Renal pelvis (tissue), 1 donor: ENCODE measurements at regions not wholly inside any gene's neighbourhood (a gene's known extent, or its start where the extent isn't known, plus 50 kb on each side); places are given as distances from the start of the nearest gene placed in this dataset.
A peak's percentile ranks its signal among the peaks of the same experiment; 100 is the strongest.

Experiments used
- DNase-seq: peaks from one replicate; pipeline ENCODE4 v3.0.0-alpha.2; 2013

GRCh38 chr10:3723766-3724165 is 61.2 kb downstream of the KLF6 start:
- DNase-seq, result no peak

DNA sequence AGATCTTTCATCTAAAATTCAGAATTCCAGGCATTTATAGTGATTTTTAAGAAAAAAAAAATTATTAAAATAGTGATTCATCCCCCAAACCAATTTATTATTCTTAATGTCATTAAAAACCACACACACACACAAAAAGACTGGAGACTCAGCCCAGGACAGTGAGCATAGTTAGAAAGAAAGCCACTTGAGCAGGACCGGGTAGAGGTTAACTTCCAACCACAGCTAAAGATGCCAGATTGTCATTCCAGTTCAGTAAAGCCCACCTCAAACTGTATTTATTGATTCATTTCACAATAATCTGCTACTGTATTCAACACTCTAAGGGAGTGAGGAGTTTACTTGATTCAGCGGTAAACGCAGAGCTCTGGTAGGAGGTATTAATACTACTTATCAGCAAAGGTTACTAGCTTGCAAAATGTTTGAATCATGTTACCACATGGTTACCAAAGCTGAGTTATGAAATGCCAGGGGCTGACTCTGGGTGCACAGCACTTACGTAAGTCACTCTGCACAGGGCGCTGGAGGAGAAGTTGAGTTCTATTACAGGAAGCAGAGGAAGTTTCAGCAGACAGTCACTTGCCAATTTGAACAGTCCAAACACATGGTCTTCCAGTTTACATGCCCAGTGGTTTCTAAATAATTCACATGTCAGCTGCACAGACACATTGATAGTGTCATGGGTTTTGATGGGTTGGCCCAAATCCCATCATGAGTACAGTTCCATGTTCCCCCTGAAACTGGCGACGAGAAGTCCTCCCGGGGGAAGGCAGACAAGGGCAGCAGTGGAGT is 64.6 kb downstream of the KLF6 start:
- no peak for DNase-seq

DNA sequence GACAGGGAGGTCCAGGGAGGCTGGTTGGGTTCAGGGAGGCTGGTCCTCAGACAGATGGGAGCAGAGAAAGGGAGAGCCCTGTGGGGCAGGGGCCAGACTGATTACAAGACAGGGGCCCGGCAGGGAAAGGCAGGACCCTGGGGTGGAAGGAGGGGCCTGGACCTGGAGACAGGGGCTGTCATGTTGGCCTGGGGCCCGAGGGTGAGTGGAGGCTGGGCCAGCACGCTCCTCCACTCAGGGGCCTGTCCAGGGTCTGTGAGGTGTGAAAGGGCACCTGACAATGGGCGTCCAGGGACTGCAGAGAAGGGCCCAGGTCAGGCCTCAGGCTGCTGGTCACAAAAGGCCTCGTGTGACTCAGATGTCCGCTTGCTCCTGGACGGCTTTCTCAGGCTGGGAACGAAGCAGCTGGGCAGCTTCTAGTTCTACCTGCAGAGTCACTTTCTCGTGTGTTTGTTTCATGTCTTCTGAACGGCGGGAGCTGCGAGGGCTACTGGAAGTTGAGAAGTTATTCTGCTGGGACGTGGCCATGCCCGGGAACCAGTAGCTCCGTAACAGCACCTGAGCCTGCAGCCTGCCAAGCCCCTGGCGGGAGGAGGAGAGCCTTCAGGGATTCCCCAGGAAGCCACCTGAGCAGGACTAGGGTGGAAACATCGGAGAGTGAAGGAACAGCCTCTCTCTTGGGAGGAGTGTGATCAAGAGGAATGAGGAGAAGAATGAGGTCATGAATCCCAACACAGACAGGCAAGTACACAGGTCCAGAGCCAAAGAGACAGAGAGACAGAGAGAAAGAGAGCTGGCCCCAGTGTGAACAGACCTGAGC is 65.8 kb downstream of the KLF6 start:
- no peak for DNase-seq

DNA sequence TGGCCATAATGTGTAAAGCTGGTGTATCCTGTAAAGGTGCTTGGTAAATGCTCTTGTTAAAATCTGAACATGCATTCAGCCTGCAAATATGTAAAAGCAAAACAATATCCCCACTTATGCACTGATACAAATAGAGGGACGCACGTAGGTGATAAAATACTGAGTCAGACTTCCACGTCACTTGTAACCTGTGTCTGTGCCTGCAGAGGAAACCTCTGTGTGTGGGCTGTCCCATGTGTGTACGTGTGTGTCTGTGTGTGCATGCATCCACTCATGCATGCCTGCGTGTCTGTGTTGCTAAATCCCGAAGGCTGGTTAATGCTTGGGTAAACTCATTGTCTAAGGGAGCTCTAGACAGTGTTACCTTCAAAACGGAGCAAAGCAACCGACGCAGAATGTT is 68.9 kb downstream of the KLF6 start:
- no peak for DNase-seq

DNA sequence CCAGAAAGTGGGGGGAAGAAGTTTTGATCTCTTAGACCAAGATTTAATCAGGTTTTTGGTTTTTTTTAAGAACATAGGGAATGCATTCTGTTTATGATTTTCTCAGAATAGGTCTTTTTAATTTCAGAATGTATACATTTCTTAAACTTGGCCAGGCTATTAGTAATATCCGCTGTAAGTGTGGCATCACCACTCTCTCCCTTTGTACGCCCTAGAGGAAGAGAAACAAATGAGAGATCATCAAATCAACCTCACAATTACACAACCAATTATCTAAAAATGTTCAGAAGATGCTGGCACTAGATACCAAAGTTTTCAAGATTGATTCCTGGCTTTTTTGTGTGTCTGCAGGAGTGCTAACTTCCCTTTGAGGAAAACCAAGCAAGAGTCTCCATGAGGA is 70.0 kb downstream of the KLF6 start:
- no peak for DNase-seq

GRCh38 chr10:3714531-3714930 is 70.5 kb downstream of the KLF6 start:
- DNase-seq, result no peak

DNA sequence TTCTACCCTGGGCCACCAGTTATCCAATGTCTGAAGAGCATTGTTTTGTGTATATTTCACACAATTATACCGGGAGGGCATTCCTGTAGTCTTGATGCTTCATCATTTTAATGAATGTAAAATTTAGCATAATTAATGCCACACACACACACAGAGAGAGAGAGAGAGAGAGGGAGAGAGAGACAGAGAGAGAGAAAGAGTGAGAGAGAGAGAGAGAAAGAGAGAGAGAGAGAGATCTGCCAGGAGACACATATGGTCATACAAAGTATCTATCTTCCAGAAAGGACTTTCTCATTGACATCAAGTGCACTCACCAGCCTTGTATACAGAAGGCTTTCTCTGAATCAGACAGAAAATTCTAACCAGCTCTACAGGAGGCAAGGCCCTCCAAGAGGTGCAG is 72.3 kb downstream of the KLF6 start:
- DNase-seq, result no peak

DNA sequence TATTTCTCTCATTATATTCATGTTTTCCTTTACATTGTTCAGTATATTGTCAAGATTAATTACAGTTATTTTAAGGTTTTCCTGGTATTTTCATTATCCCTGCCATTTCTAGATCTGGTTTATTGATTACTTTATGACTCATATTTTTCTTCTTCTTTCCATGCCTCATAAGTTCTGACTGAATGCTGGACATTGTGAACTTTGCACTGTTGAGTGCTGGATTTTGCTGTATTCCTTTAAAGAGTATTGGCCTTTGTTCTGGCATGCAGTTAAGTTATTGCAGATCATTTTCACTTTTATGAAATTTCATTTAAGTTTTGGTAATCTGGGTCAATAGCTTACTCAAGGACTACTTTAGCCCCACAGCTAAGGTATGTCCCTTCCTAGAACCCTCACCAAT is 73.1 kb downstream of the KLF6 start:
- DNase-seq, result no peak

- no peak for DNase-seq
Measured at GRCh38 chr10:3710764-3711163, 74.2 kb downstream of the KLF6 start.

DNA sequence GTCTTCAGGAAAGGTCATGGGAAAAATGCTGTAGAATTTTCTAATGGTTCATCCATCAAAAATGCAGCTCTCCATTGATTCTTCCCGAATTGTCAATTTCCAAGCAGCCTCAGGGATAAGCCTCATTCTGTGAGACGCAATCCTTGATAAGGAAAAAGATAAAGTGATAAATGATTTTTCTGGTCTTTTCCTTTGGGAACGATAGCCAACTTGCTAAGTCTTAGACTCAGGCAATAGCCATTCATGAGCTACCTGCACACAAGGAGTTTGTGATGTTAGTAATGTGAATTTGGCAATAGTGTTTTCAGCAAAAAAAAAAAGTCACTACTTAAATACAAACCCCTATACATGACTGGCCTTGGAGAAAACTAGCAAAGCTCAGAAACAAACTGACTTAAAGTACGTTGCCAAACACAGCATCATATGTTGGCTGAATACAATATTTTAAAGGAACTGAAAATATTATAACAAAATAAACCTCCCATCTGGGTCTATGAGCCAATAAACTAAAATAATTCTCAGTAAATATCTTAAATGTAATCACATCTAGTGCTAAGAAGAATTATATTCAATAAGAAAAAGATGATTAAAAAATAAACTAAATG is 75.5 kb downstream of the KLF6 start:
- no peak for DNase-seq

GRCh38 chr10:3708852-3709251 is 76.2 kb downstream of the KLF6 start:
- no peak for DNase-seq

DNA sequence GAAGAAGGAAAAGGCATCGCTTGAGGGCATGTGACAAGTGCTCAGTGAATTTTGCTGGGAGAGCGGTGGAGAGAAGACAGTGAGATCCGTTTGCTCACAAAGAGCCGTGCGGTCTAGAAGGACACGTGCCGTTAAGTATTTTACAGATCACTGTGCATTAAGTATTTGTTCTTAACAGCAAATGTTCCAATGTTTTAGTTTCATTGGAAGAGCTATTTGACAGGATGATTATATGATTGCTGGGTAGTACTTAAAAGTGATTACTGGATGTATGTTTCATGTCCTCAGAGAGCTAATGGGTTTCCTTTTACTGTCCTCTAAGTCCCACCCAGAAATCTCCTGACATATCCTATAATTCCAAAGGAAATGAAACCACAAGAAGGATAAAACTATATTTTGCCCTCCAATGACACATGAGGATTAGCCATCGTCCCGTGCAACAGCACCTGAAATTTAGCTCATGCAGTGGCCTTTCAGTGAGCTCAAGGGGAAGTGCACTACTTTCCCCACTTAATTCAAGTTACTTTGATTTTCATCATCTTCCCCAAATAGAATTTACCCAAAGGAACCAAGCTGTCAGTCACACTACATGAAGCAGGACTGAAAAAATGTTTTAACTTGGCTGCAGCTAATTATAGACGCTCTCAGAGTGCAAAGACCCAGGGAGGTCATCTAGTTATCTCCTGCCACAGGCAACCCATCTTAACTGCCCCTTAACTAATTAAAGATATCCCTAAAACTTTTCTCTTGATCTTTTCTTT is 80.3 kb downstream of the KLF6 start:
- no peak for DNase-seq

- DNase-seq, result peak; percentile 7
Measured at GRCh38 chr10:3702569-3702968, 82.4 kb downstream of the KLF6 start.

GRCh38 chr10:3702056-3702546 is 82.9 kb downstream of the KLF6 start:
- DNase-seq, result no peak

DNA sequence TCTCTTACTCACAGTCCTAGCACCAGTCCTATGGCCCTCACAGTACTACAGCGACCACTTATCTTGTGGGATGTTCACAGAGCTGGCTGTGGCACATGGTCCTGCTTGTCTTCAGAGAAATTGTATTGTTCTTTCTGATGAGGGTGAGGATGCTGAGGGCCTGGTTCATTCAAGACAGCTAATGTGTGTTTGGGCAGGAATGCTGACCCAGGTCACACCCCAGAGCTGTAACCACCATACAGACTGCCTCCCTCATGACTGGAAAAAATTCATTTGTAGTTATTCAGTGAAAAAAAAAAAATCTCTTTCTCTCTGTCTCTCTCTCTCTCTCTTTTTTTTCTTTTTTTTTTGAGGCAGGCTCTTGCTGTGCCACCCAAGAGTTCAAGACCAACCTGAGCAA is 83.5 kb downstream of the KLF6 start:
- DNase-seq, result no peak

- no peak for DNase-seq
Measured at GRCh38 chr10:3700531-3701076, 84.4 kb downstream of the KLF6 start.

DNA sequence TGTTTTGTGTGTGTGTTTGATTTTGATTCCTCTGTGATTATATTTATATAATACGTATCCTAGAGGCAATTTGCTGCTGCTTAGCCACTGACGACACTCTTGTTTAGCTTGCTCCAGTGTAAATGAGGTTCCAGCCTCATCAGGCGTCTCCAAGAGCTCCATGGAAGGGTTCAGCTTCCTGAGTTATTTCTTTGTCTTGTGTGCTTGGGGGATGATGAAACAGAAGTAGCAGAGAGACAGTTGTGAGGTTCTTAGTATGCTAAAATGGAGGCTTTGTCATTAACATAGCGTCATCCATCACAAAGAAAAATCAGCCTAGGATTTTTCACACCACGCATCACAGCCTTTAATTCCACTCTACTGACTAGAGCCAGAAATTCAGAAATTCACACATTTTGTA is 85.1 kb downstream of the KLF6 start:
- DNase-seq, result no peak

DNA sequence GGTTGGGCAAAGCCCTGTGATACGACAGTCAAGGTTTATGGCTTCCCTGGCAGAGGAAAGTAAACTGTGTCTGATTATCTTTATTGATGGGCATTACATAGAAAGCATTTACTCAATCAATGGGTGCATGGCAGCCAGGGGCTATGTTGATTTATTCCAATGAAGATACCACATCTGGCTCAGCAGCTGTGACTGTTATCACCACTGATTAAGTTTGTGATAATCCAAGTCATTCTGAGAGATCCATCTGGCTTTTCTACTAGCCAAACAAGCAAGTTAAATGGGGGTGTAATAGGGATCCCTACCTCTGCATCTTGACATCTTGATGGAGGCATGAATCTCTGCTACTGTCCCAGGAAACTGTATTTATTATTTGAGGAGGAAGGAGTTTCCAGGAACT is 86.7 kb downstream of the KLF6 start:
- no peak for DNase-seq

DNA sequence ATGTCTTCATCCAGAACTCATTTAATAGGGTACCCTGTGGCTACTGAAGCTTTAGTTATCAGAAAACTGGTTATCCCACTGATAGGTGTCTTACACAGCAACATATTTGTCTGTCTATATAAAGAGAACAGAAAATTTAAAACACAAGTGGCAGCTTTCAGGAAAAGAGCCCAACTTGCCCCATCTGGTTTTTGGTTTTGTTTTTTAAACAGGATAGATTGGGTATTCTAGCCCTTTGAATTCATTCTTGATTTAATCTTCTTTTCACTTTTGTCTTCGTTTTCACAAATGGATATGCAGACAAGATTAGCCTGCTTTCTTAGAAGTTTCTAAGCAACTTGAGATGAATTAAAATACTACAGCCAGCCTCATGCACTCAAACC is 91.3 kb downstream of the KLF6 start:
- no peak for DNase-seq

DNA sequence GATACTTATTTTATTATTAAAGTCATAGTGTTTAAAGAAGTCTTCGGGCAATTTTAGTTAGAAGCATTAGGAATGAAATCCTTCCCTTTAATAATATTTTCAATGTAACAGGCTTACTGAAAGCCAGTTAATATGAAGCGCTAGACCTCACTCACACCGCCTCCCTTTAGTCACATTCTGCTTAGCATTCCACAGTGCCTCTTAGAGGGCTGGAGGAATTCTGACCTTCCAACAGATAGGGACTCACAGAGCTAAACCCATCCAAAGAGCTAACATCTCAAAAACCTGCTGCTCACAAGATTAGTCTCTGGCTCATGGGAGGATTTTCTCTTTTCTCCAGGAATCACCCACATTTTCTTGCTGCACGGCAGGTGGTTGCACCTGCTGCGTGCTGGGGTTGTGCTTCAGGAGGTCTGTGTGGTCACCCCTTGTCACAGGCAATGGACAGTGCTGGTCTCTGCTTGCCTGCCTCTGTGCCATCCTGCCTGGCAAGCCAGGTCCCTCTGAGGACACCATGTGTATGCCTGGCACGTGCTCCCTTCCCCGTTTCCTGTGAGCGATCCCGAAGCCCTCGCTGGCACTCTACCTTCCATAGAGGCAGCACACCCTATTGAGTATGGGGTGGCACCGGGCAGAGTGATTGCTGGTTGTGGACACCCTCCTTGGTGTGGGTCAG is 91.8 kb downstream of the KLF6 start:
- DNase-seq, result no peak

DNA sequence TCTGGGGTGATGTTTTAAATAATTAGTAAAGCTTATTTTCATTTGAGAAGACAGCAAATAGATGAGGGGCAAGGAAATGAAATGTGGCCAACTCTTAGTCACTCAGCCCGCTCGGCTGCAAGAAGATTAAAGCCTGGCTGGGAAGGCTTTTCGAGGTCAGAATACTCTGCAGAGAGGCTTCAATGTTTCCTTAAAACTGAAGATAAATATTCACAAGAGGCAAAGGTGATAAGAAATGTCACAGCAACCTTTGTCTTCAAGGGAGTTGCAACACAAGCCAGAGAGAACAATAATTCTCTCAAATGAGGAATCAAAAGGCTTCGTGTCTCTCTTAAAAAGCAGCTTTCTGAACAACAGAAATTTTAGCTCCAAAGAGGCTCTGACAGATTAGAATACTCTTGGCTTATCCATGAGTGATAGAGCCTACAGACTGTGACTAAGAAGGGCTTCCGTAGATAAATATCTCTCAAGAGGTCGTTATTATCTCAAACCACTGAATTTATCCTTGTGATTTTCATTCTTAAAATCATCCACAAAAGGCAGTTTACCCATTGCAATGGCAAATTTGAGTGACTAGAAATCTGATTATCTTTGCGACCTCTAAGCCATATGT is 92.5 kb downstream of the KLF6 start:
- DNase-seq, result no peak
